Peyer's patch (tissue), 4 donors: ENCODE measurements at regions not wholly inside any gene's neighbourhood (a gene's known extent, or its start where the extent isn't known, plus 50 kb on each side); places are given as distances from the start of the nearest gene placed in this dataset.

Experiments used
- CTCF ChIP-seq, 6 experiments: fragments of 450-650 bp in 4 of 6; fragments of 200-600 bp in 2 of 6; sonication (generic) in 1 of 6; IDR thresholded peaks; one replicate each; pipeline ENCODE4 v1.5.1; 2017 to 2019; ENCODE audit warnings: antibody characterized with exemption in 6 of 6, mild to moderate bottlenecking in 3 of 6, moderate library complexity in 1 of 6
- POLR2A ChIP-seq, 2 donors: fragments of 450-650 bp; IDR thresholded peaks; one replicate each; pipeline ENCODE4 v1.5.1; 2017; ENCODE audit warnings: antibody characterized with exemption in 2 of 2, mild to moderate bottlenecking in 2 of 2, moderate library complexity in 2 of 2

- TF ChIP-seq POLR2A (IDR thresholded peaks at IDR 0.05) (no peak), CTCF (IDR thresholded peaks at IDR 0.05) (no peak)
Observed at GRCh38 chr10:120272350-120272749, 184.7 kb upstream of the PLPP4 start.
